Effector CD4-positive, alpha-beta T cell (primary cell): ENCODE measurements at regions not wholly inside any gene's neighbourhood (a gene's known extent, or its start where the extent isn't known, plus 50 kb on each side); places are given as distances from the start of the nearest gene placed in this dataset.

Experiments used
- DNase-seq: peaks from one replicate; pipeline ENCODE4 v3.0.0-alpha.2; 2020

DNA sequence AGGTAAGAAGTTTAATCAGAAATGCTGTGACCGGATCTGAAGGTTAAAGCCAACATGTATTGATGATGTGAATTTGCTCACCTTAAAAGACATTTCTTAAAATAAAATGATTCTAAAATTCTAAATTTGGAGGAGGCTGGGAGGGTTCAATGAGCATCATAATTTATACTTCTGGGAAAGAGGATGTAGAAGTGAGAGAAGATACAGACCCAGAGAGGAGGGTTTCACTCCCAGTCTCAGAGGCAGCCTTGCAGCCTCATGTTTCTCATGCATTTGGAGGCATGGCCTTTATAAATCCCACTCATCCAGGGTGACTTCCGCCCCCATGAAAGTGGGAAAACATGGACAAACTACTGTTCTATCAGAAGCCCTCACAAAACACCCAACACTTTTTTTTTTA lies 305.6 kb upstream of the PITRM1 start:
- DNase-seq = no peak

GRCh38 chr10:3477683-3478082 lies 305.1 kb upstream of the PITRM1 start:
- DNase-seq = no peak

GRCh38 chr10:3476640-3477448 lies 304.3 kb upstream of the PITRM1 start:
- DNase-seq = no peak

DNA sequence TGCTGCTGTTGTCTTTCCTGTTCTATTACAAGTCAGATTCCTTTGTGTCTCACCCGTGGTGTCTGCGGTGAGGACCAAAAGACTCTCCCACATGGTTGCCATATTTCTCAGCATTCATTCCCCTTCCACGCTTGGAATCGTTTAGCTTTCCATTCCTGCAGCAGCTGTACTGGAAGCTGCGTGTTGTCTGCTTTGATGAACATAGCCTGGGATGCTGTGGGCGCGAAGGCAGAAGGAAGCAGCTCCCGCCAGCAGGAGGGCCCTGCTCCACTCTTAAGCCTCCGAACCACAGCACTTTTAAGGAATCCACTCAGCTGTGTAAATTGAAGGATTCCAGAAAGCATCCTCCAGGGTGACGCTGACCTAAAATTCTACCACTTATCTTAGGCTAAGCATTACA lies 303.6 kb upstream of the PITRM1 start:
- no peak for DNase-seq

DNA sequence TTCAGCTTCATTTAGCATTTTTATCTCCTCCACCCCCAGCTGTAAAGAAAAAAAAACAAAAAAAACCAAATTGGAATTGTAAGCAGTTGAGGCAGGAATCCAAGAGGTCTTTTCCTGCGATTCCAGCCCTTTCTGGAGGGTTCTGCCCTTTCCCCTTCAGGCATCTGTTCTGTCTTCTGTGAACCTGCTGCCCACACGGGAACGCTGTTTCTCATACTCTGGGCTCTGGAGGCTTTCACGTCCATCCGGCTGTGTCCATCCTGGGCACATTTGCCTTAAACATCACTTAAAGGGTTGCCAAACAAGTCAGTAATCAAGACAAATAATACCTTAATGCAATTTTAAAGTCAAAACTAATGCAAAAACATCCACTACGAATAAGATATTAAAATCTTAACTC lies 302.8 kb upstream of the PITRM1 start:
- no peak for DNase-seq

- no peak for DNase-seq
These were observed 301.7 kb upstream of the PITRM1 start for GRCh38 chr10:3474266-3474665.

DNA sequence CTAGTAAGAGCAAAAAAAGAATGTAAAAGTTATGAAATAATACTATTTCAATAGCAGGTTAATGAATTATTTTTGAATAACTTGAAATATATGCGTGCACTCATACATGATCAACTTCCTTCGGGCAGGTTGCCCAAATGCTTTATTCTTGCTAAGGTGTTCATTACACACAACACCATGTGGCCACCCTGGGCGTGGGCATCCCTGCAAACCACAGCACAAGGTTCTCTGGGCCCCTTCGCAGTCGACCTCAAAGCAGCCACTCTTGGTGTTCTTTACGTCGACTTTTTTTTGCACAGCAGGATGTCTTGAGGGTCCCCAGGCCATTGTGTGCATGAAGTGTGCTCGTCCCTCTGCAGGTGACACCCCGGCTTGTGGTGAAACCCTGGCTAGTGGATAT lies 300.7 kb upstream of the PITRM1 start:
- DNase-seq = no peak

DNA sequence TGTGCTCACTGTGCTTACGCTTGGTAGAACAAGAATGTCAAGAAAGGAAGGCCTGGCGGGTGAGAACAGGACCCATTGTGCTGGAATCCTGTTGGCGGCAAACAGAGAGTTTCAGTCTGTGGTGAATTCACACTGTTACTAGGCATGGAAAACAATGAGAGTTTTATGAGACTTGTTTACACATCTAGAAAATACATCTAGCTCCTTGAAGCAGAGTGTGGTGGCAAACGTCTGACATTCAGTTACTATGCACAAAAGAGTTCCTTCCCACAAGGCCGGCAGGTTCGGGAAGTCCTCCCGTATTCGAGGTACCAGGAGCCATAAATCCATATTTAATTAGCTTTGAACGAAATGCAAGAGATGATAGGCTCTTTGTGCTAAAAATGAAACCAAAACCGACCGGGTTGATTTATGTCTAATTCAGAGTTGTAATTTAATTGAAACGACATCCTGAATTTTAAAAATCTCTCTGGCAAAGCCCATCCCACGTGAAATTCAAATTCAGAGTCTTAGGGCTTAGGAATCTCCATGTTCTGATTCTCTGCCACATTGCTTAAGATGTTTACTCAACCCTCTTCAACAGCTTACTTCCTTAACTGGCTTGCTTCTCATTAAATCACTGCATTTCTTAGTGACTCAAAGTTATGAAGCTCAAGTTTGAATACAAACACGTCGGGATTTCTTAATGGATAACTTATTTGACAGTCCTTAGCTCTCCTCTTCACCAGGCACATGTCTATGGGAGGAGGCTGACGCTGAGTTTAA lies 299.9 kb upstream of the PITRM1 start:
- no peak for DNase-seq

- DNase-seq = no peak
These were observed 299.3 kb upstream of the PITRM1 start for GRCh38 chr10:3471927-3472286.

DNA sequence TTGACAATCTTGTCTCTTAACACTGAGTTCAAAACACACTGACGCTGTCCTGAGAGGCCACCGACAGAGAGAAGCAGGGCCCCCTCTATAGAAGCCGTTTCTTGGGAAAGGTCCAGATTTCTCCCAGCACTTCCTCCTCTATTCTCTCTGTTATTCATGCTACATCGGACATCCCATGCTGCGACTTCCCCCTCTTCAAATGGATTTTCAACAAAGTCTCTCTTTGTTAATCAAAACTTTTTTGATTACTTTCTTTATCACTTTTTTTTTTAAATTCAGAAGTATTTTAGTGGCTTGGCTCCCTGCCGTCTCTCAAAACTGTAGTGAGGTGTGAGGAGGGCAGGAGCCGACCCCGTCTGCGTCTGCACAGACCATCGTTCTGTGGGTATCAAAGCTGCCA lies 298.9 kb upstream of the PITRM1 start:
- no peak for DNase-seq

- no peak for DNase-seq
These were observed 297.6 kb upstream of the PITRM1 start for GRCh38 chr10:3470191-3470590.

- DNase-seq = no peak
These were observed 297.0 kb upstream of the PITRM1 start for GRCh38 chr10:3469639-3470020.

GRCh38 chr10:3468919-3469638 lies 296.5 kb upstream of the PITRM1 start:
- DNase-seq = no peak

GRCh38 chr10:3467052-3467951 lies 294.7 kb upstream of the PITRM1 start:
- no peak for DNase-seq

- DNase-seq = no peak
These were observed 292.9 kb upstream of the PITRM1 start for GRCh38 chr10:3465406-3465891.

DNA sequence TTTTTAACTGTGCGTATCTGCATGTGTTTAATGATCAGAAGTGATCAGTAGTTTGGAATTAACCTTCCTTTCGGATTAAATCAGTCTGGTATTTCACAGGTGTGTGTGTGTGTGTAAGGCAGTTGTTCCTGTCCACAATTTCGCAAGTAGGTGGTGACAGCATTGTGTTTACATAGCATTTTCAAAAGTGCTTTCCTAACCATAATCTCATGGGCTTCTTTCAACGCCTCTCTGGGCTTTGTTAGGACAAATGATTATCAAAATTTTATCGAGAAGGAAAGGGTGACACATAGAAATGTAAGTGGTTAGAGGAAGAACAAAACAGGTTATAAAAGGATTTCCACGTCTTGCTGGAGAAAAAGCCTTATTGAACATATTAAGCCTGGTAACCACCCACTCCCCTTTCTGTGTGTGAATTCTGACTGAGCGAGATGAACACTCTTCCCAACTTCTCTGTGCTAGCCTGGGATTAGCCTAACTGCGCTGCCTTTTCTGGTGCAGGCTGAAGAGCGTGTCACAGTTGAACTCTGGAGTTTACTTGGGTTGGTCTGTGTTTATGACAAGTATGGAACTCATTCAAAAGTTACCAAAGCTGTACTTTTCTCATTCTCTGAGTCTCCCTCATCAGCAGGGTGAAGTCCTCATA lies 292.3 kb upstream of the PITRM1 start:
- no peak for DNase-seq

GRCh38 chr10:3460420-3461128 lies 288.0 kb upstream of the PITRM1 start:
- DNase-seq = no peak

DNA sequence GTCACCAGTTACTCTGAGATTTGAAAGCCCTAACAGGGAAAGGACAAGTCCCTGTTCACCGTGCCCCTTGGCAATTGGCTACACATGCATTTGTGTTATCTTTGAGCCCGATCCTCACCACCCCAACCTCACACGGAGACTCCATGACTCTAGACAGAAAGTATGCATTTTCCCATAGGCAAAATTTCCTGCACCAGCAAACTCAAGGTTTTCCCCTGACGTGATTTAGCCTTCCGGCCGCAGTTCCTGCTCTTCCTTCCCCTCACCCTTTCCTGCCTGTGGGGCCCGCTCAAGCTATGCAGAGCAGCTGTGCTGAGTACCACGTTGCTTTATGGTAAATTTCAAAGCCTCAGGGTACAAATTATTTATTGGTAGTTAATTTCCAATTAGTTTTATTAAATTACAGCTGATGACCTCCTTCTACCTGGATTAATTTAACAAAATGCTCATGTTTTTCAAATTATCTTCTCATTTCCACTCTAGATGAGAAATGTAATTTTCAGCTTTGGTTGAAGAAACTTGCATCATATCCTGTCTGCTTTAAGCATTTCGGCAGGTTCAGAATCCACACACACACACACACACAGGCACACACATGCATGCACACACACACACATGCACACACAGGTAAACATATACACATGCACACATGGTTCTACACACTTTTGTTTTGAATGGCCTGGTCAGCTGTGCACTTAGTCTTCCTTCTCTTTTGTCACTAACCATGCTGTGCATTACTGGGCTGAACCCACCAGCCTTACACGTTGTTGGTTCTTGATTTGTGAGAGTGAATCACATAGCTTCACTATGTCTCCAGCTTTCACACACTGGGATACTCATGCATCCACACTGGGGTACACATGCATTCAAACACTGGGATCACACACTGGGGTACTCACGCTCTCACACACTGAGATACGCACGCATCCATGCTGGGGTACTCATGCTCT lies 283.1 kb upstream of the PITRM1 start:
- no peak for DNase-seq

DNA sequence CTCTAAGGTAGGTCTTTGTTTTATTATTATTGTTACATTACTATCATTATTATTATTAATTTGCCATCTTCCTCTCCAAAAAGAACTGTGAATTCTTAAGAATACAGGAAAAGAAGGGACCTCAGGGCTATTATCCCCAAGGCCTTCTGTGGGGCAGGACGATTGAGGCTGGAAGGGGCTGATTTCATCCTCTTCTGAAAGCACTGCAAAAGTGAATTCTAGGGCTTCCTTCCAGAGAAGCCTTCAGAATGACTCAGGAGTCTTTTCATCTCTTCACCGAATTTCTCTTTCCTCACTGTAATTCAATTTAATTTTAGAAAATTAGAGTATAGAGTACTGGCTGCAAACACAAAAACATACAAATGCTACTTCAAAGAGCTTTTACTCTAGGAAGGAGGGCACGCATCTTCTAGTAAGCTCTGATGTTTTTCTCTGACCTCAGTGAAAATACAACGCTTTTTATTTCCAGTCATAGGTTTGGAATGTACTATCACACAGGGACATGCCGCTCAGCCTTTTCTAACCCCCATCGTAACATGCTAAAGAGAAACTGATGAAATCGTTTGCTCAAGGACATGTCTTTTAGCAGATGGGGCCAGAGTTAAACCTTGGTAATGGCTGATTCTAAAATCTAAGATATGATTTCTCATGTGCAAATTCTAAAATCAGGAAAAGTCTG lies 280.2 kb upstream of the PITRM1 start:
- DNase-seq = no peak
